ENCODE measurements at regions not wholly inside any gene's neighbourhood (a gene's known extent, or its start where the extent isn't known, plus 50 kb on each side); places are given as distances from the start of the nearest gene placed in this dataset.

- Histone ChIP-seq H3K27ac (ENCODE audit: low read depth in 1 of 2, low read length in 2 of 2) (no peak overlapping the region), H3K27me3 (ENCODE audit: control insufficient read depth in 1 of 2, insufficient read depth in 2 of 2, low read length in 2 of 2) (peaks cover 0 to 3% of the 10 kb centered on the region in 2 experiments), H3K4me3 (ENCODE audit: low read length) (no peak overlapping the region), H3K4me1 (ENCODE audit: insufficient read depth, low read length) (no peaks in the 10 kb centered on the region), H3K9me3 (ENCODE audit: control insufficient read depth in 1 of 2, insufficient read depth in 1 of 2, low read length in 2 of 2) (peaks cover 5 to 27% of the 10 kb centered on the region in 2 experiments), H3K36me3 (ENCODE audit: insufficient read depth, low read length) (no peaks in the 10 kb centered on the region)
- no peaks in the 10 kb centered on the region for H3K4me1 Mint-ChIP-seq (ENCODE audit: low read depth)
- ATAC-seq (ENCODE audit: poor library complexity), result no peak
- H3K4me3 Mint-ChIP-seq, result no peak overlapping the region
- CTCF ChIA-PET, result no interaction called here
- no peak overlapping the region for H3K27ac Mint-ChIP-seq
- no peak for DNase-seq
- H3K27me3 Mint-ChIP-seq, result peaks cover 39% of the 10 kb centered on the region
- H3K9me3 Mint-ChIP-seq, result peaks cover 9% of the 10 kb centered on the region
- no peaks in the 10 kb centered on the region for H3K36me3 Mint-ChIP-seq (ENCODE audit: low read depth)
- intact Hi-C loops (cut with DNase I, micrococcal nuclease), result no loop called here
- POLR2A ChIA-PET, result no interaction called here
- no peak for TF ChIP-seq CTCF (IDR thresholded peaks at IDR 0.05)
Observed at GRCh38 chr14:101358320-101359125, 202.8 kb upstream of the DIO3 start.

GRCh38 chr14:101359221-101360053 is 201.9 kb upstream of the DIO3 start:
- DNase-seq (no peak), ATAC-seq (ENCODE audit: poor library complexity) (no peak)
- no peaks in the 10 kb centered on the region for H3K4me1 Mint-ChIP-seq (ENCODE audit: low read depth)
- H3K4me3 Mint-ChIP-seq, result no peak overlapping the region
- no peak for TF ChIP-seq CTCF (IDR thresholded peaks at IDR 0.05)
- Histone ChIP-seq H3K4me3 (ENCODE audit: low read length) (no peak overlapping the region), H3K27me3 (ENCODE audit: control insufficient read depth in 1 of 2, insufficient read depth in 2 of 2, low read length in 2 of 2) (peaks cover 0 to 5% of the 10 kb centered on the region in 2 experiments), H3K9me3 (ENCODE audit: control insufficient read depth in 1 of 2, insufficient read depth in 1 of 2, low read length in 2 of 2) (peaks cover 5 to 27% of the 10 kb centered on the region in 2 experiments), H3K27ac (ENCODE audit: low read depth in 1 of 2, low read length in 2 of 2) (no peak overlapping the region), H3K4me1 (ENCODE audit: insufficient read depth, low read length) (no peaks in the 10 kb centered on the region), H3K36me3 (ENCODE audit: insufficient read depth, low read length) (no peaks in the 10 kb centered on the region)
- CTCF ChIA-PET, result no interaction called here
- POLR2A ChIA-PET, result no interaction called here
- intact Hi-C loops (cut with DNase I, micrococcal nuclease), result no loop called here
- peaks cover 46% of the 10 kb centered on the region for H3K27me3 Mint-ChIP-seq
- H3K36me3 Mint-ChIP-seq (ENCODE audit: low read depth), result no peaks in the 10 kb centered on the region
- peaks cover 7% of the 10 kb centered on the region for H3K9me3 Mint-ChIP-seq
- H3K27ac Mint-ChIP-seq, result no peak overlapping the region

- H3K36me3 ChIP-seq (ENCODE audit: insufficient read depth, low read length), result no peaks in the 10 kb centered on the region
- no peak for DNase-seq
- peaks cover 44% of the 10 kb centered on the region for H3K27me3 Mint-ChIP-seq
- H3K36me3 Mint-ChIP-seq (ENCODE audit: low read depth), result no peaks in the 10 kb centered on the region
- no peak overlapping the region for H3K27ac Mint-ChIP-seq
- CTCF ChIA-PET, result interaction anchor here (0.7 kb wide), 1 partner anchor 208 kb away, joined by 4 read pairs; no protein-coding TSS in a partner anchor
- intact Hi-C loops (cut with DNase I, micrococcal nuclease), result no loop called here
- H3K4me3 ChIP-seq (ENCODE audit: low read length), result no peak overlapping the region
- H3K9me3 ChIP-seq (ENCODE audit: control insufficient read depth in 1 of 2, insufficient read depth in 1 of 2, low read length in 2 of 2), result peaks cover 0 to 26% of the 10 kb centered on the region in 2 experiments
- H3K9me3 Mint-ChIP-seq, result peaks cover 2% of the 10 kb centered on the region
- TF ChIP-seq CTCF (IDR thresholded peaks at IDR 0.05), result no peak
- H3K4me1 ChIP-seq (ENCODE audit: insufficient read depth, low read length), result no peaks in the 10 kb centered on the region
- H3K27ac ChIP-seq (ENCODE audit: low read depth in 1 of 2, low read length in 2 of 2), result no peak overlapping the region
- H3K27me3 ChIP-seq (ENCODE audit: control insufficient read depth in 1 of 2, insufficient read depth in 2 of 2, low read length in 2 of 2), result peaks cover 0 to 5% of the 10 kb centered on the region in 2 experiments
- no peak overlapping the region for H3K4me3 Mint-ChIP-seq
- POLR2A ChIA-PET, result no interaction called here
- no peaks in the 10 kb centered on the region for H3K4me1 Mint-ChIP-seq (ENCODE audit: low read depth)
- ATAC-seq (ENCODE audit: poor library complexity), result no peak
Observed at GRCh38 chr14:101360054-101360911, 201.0 kb upstream of the DIO3 start.

Measured in CD4-positive, alpha-beta T cell (primary cell).